HL-60 (cell line): ENCODE measurements at regions not wholly inside any gene's neighbourhood (a gene's known extent, or its start where the extent isn't known, plus 50 kb on each side); places are given as distances from the start of the nearest gene placed in this dataset.

Experiments
- CTCF ChIP-seq: IDR thresholded peaks from one replicate; pipeline ENCODE4 v1.5.1; 2011; ENCODE audit warnings: low read length, control low read depth, inconsistent platforms; ENCODE audit not compliant: insufficient read depth
- GABPA ChIP-seq: IDR thresholded peaks from 2 replicates; pipeline ENCODE4 v1.6.1; 2012; ENCODE audit warnings: low read depth
- POLR2AphosphoS5 ChIP-seq: IDR thresholded peaks from 2 replicates; pipeline ENCODE4 v1.6.1; 2012; ENCODE audit warnings: low read depth
- SPI1 ChIP-seq: IDR thresholded peaks from 2 replicates; pipeline ENCODE4 v1.6.1; 2012; ENCODE audit warnings: low read depth, mild to moderate bottlenecking, borderline replicate concordance
- TF ChIP-seq, protein P1 (sequence below): IDR thresholded peaks from 2 replicates; pipeline ENCODE4 v1.6.1; 2012; ENCODE audit warnings: low read depth; ENCODE audit not compliant: insufficient replicate concordance

GRCh38 chr4:56746639-56747038, 65.5 kb upstream of the HOPX start:
- TF ChIP-seq CTCF (no peak), POLR2AphosphoS5 (no peak), SPI1 (no peak), GABPA (no peak)
- TF ChIP-seq, protein P1, sequence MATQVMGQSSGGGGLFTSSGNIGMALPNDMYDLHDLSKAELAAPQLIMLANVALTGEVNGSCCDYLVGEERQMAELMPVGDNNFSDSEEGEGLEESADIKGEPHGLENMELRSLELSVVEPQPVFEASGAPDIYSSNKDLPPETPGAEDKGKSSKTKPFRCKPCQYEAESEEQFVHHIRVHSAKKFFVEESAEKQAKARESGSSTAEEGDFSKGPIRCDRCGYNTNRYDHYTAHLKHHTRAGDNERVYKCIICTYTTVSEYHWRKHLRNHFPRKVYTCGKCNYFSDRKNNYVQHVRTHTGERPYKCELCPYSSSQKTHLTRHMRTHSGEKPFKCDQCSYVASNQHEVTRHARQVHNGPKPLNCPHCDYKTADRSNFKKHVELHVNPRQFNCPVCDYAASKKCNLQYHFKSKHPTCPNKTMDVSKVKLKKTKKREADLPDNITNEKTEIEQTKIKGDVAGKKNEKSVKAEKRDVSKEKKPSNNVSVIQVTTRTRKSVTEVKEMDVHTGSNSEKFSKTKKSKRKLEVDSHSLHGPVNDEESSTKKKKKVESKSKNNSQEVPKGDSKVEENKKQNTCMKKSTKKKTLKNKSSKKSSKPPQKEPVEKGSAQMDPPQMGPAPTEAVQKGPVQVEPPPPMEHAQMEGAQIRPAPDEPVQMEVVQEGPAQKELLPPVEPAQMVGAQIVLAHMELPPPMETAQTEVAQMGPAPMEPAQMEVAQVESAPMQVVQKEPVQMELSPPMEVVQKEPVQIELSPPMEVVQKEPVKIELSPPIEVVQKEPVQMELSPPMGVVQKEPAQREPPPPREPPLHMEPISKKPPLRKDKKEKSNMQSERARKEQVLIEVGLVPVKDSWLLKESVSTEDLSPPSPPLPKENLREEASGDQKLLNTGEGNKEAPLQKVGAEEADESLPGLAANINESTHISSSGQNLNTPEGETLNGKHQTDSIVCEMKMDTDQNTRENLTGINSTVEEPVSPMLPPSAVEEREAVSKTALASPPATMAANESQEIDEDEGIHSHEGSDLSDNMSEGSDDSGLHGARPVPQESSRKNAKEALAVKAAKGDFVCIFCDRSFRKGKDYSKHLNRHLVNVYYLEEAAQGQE, result no peak
